HL-60 (cell line): ENCODE measurements at regions not wholly inside any gene's neighbourhood (a gene's known extent, or its start where the extent isn't known, plus 50 kb on each side); places are given as distances from the start of the nearest gene placed in this dataset.
"Not testable (repeated sequence)": the region's sequence is repeated elsewhere in the genome, so short reads cannot be mapped to it uniquely, and the experiment has no call there.

Source experiments
- DNase-seq, 2 experiments: peaks; one replicate each; pipeline ENCODE4 v3.0.0-alpha.2; 2010 to 2020; ENCODE audit warnings: low read depth in 1 of 2, low spot score in 1 of 2
- H3K27ac ChIP-seq: fragments of 250-450 bp; sonication (Bioruptor Pico); replicated peaks from 2 replicates; pipeline ENCODE4 v1.5.1; 2020; ENCODE audit warnings: mild to moderate bottlenecking, moderate library complexity
- H3K27me3 ChIP-seq: fragments of 250-450 bp; sonication (Bioruptor Pico); 2 replicates; pipeline ENCODE4 v1.5.1; 2021; ENCODE audit warnings: mild to moderate bottlenecking, moderate library complexity; ENCODE audit not compliant: insufficient read depth, poor library complexity, severe bottlenecking
- H3K4me3 ChIP-seq: replicated peaks from 2 replicates; pipeline ENCODE4 v1.5.1; 2011; ENCODE audit warnings: mild to moderate bottlenecking, control low read depth, low read length; ENCODE audit not compliant: insufficient read depth
- CTCF ChIP-seq: IDR thresholded peaks from one replicate; pipeline ENCODE4 v1.5.1; 2011; ENCODE audit warnings: low read length, control low read depth, inconsistent platforms; ENCODE audit not compliant: insufficient read depth
- GABPA ChIP-seq: IDR thresholded peaks from 2 replicates; pipeline ENCODE4 v1.6.1; 2012; ENCODE audit warnings: low read depth
- POLR2AphosphoS5 ChIP-seq: IDR thresholded peaks from 2 replicates; pipeline ENCODE4 v1.6.1; 2012; ENCODE audit warnings: low read depth
- REST ChIP-seq: IDR thresholded peaks from 2 replicates; pipeline ENCODE4 v1.6.1; 2012; ENCODE audit warnings: low read depth; ENCODE audit not compliant: insufficient replicate concordance
- SPI1 ChIP-seq: IDR thresholded peaks from 2 replicates; pipeline ENCODE4 v1.6.1; 2012; ENCODE audit warnings: low read depth, mild to moderate bottlenecking, borderline replicate concordance

DNA sequence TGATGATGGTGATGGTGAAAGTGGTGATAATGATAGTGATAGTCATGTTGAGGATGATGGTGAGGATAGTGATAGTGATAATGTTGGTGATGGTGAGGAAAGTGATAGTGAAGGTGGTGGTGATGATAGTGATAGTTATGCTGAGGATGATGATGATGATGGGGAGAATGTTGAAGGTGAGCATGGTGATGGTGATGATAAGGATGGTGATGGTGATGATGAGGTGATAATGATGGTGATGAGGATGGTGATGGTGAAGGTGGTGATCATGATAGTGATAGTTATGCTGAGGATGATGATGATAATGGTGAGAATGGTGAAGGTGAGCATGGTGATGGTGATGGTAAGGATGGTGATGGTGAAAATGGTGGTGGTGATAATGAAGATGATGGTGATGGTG, 64.9 kb upstream of the ZNF337 start:
- TF ChIP-seq POLR2AphosphoS5 (no peak), GABPA (no peak), CTCF (no peak), SPI1 (no peak), REST (no peak)
- no peak for DNase-seq
- H3K27me3 ChIP-seq, result no peaks in the 10 kb centered on the region
- H3K4me3 ChIP-seq, result no peak overlapping the region
- no peak overlapping the region for H3K27ac ChIP-seq

GRCh38 chr20:25761046-25761445, 64.4 kb upstream of the ZNF337 start:
- not testable (repeated sequence) for H3K27me3 ChIP-seq, H3K27ac ChIP-seq, H3K4me3 ChIP-seq, DNase-seq

DNA sequence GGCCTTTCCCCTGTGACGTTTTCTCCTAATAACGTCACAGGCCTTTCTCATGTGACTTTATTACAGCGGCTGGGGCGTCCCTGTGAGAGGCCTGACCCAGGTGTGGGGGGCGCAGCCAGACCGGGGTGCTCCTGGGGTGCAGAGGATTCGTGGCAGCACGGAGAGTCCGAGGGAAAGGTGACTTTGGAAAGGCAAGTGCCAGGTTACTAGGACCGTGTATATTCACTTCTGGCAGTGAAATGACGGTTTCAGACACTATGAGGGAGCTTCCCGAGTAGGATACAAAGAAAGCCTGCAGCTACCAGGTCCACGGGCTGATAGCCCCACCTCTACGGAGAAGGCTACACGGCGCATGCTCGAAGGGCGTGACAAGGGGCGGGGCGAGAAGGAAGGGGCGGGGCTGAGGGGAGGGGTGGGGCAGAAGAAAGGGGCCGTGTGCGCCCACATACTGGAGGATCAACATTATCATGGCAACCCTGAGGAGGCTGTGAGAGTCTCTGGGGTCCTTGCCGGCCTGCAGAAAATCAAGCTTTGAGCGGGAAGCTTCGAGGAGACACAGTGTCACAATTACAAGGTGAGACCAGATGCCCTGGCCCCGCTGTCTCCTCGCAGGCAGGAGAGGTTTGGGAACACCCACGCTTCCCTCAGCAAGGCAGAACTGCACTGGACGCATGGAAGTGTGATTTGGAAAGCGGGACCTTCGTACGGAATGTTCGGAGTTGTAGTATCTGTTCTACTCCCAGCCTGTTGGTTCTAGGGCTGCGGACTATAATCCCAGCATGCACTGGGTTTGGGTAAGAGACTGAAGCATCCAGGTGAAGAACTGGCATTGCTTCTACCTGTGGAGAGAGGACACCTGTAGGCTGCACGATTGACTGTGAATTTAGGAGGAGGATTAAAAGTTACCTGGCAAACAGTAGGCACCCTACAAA, 54.4 kb upstream of the ZNF337 start:
- TF ChIP-seq CTCF (no peak), POLR2AphosphoS5 (no peak), REST (no peak), GABPA (no peak), SPI1 (no peak)
- no peak overlapping the region for H3K4me3 ChIP-seq
- no peak for DNase-seq
- H3K27ac ChIP-seq, result no peak overlapping the region
- H3K27me3 ChIP-seq, result no peaks in the 10 kb centered on the region

DNA sequence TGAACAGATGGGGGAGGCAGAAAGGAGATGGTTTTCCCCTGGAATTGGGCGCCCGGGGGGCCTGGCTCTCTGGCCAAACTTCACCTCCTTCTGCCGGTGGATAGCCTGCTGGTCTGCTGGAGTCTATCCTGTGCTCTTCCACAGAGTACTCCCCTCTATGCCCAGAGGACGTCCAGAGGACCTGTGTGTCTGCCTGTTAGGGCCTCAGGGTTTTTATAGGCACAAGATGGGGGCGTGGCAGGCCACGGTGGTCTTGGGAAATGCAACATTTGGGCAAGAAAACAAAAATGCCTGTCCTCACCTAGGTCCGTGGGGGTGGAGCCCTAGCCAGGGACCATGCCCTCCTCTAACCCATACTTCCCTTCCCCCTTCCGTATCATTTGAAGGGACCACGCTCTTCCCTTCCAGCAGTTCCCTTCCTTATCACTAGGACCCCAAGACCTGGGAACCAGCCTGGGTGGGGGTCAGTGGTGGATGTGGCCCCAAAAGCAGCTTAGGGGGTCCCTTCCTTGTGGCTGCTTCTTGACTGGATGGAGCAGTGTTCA, 53.6 kb upstream of the ZNF337 start:
- TF ChIP-seq GABPA (no peak), POLR2AphosphoS5 (no peak), REST (no peak), CTCF (no peak), SPI1 (no peak)
- H3K27ac ChIP-seq, result no peak overlapping the region
- H3K27me3 ChIP-seq, result no peaks in the 10 kb centered on the region
- no peak for DNase-seq
- H3K4me3 ChIP-seq, result no peak overlapping the region
